GM12878 (cell line): ENCODE measurements at regions not wholly inside any gene's neighbourhood (a gene's known extent, or its start where the extent isn't known, plus 50 kb on each side); places are given as distances from the start of the nearest gene placed in this dataset.

ENCODE experiments used
- FOXM1 ChIP-seq: IDR thresholded peaks from 2 replicates; pipeline ENCODE4 v1.6.1; 2012; ENCODE audit warnings: low read depth, mild to moderate bottlenecking, inconsistent platforms, low read length, moderate library complexity
- TF ChIP-seq, protein P1 (sequence below): IDR thresholded peaks from 2 replicates; pipeline ENCODE4 v1.6.1; 2011; ENCODE audit warnings: borderline replicate concordance, low read depth, mild to moderate bottlenecking, moderate library complexity, mixed read lengths, low read length; ENCODE audit not compliant: insufficient read depth; ENCODE audit errors: extremely low read length

DNA sequence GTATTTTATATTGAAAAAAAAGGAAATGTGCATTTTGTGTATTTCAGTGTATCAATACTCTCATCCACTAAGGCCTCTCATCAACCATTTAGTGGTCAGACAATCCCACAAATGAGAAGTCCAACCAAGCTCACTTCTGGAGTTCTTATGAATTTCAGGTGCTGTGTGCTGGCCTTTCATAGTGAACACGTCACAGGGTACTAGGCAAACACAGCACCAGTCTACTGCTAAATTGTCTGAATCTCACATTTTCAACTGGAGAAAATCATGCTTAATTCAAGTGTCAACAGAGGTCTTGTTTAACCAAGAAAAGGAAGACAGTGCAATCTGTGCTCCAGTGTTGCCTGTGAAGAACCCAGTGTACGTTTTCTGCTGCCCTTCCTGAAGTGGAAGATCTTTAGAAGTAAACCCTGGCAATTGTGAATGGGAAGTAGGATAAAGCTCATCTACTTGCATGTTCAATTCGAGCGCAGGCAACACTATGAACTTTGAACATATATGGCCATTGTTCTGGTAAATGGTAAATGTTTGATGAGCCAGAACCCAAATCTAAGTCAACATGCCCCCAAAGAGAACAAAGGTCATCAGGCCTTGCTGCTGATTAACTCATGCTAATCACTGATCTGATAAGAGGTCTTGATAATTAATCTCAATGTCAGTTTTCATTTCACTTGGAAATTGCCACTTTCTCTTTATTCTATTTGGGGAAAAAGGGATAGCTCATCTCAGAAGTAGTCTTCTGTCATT, 439.2 kb upstream of the SOX9 start:
- TF ChIP-seq, protein P1, sequence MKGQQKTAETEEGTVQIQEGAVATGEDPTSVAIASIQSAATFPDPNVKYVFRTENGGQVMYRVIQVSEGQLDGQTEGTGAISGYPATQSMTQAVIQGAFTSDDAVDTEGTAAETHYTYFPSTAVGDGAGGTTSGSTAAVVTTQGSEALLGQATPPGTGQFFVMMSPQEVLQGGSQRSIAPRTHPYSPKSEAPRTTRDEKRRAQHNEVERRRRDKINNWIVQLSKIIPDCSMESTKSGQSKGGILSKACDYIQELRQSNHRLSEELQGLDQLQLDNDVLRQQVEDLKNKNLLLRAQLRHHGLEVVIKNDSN: no peak
- no peak for TF ChIP-seq FOXM1
